Effector CD8-positive, alpha-beta T cell (primary cell): ENCODE measurements at regions not wholly inside any gene's neighbourhood (a gene's known extent, or its start where the extent isn't known, plus 50 kb on each side); places are given as distances from the start of the nearest gene placed in this dataset.
"Not testable (repeated sequence)": the region's sequence is repeated elsewhere in the genome, so short reads cannot be mapped to it uniquely, and the experiment has no call there.

Experiments used
- DNase-seq: peaks from one replicate; lab custom pipeline; 2025; lab: John Stamatoyannopoulos, UW

- no peak for DNase-seq
These were observed 252.6 kb upstream of the ANKRD30A start for GRCh38 chr10:36872702-36873393.

- DNase-seq, result no peak
These were observed 284.6 kb upstream of the ANKRD30A start for GRCh38 chr10:36840788-36841187.

GRCh38 chr10:36837416-36837815 lies 288.0 kb upstream of the ANKRD30A start:
- no peak for DNase-seq

DNA sequence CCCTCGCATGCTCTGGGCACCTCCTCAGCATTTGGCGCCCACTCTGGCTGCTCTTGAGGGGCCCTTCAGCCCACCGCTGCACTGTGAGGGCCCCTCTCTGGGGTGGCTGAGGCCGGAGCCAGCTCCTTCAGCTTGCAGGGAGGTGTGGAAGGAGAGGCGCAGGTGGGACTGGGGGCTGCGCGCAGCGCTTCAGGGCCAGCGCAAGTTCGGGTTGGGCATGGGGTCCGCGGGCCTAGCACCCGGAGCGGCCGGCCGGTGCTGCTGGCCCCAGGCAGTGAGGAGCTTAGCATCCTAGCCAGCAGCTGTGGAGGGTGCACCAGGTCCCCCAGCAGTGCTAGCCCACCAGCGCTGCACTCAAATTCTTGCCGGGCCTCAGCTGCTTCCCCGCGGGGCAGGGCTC lies 305.6 kb upstream of the ANKRD30A start:
- DNase-seq, result no peak

DNA sequence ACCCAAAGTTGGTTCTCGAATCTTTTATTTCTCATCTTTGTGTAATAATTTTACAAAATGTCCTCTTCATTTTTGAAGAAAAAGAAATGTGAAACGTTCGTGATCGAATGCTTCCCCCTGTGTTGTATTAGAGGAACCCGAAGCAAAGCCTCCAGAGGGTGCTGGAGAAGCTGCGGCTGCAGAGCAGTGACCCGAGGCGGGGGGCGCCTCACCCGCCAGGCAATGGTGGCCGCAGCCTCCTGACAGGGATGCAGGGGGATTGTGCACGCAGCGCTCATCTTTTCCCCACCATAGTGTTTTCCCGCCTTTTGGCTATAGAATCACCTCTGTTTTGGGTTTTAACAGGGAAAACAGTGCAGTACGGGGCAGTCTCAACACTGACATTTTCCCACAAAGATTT lies 307.5 kb upstream of the ANKRD30A start:
- no peak for DNase-seq

DNA sequence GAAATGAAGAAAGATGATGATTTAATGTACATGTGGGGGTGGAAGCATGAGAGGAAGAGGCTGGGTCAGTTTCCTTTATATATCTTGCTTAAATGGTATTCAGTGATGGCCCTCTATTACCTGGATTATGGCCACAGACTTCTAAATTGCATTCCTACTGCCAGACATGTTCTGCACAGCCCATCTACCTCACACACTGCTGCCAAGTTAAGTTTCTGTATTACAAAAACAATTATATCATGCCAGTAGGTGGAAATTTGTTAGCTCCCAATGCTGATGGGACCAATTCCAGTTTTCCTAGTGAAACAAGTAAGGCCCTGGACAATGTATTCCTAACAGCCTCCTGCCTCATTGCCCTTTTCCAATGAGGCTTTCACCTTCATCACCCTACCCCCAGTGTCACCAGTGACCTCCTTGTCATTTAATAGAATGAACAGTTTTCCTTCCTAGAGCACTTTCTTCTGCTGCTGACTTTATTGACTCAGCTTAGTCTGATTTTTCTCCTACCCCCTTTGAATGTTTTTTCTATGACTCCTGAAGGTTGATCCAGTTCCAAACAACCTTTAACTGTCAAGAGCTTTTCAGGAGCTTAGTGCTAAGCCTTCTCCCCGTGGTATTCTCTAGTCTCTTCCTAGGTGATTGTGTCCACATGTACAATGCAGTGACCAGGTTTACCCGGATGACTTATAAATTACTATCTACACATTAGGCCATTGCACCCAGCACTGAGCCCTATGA lies 316.6 kb upstream of the ANKRD30A start:
- no peak for DNase-seq

DNA sequence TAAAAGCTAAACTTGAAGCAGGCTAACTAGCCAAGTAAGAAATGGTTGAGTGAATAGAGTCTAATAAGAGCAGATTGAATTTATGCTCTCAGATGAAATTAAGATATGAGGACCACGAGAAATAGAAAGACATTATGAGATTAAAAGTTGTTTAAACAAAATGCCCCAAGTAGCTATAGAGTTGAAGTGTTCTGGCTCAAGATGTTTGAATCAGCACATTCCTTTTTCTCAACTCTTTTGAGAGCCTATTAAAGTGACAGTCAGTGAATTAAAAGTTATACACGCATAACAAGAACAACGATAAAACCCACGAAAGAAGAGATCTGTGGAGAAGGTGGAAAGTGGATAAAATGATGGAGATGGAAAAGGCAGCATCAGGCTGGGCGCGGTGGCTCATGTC lies 322.2 kb upstream of the ANKRD30A start:
- DNase-seq, result no peak

GRCh38 chr10:36802490-36803153 lies 322.8 kb upstream of the ANKRD30A start:
- no peak for DNase-seq

DNA sequence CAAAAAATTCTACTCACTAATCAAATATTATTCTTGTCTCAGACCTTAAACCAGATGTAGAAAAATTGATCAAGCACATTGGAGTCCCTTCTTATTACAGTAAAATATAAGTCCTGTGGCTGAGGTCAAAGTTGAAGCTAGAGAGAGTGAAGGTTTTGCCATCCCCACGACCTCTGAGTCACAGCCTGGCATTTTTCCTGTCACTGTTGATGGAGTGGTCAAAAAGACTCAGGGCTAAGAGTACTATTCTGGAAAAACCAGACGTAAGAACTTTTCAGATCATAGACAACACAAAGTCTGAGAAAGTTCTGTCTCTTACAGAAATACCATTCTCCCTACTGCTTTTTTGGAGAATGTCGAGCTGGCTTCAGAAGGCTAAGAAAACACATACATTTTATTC lies 323.7 kb upstream of the ANKRD30A start:
- DNase-seq, result no peak

GRCh38 chr10:36794981-36795380 lies 330.4 kb upstream of the ANKRD30A start:
- no peak for DNase-seq

GRCh38 chr10:36789974-36790373 lies 335.4 kb upstream of the ANKRD30A start:
- DNase-seq, result no peak

GRCh38 chr10:36788152-36788551 lies 337.2 kb upstream of the ANKRD30A start:
- no peak for DNase-seq

DNA sequence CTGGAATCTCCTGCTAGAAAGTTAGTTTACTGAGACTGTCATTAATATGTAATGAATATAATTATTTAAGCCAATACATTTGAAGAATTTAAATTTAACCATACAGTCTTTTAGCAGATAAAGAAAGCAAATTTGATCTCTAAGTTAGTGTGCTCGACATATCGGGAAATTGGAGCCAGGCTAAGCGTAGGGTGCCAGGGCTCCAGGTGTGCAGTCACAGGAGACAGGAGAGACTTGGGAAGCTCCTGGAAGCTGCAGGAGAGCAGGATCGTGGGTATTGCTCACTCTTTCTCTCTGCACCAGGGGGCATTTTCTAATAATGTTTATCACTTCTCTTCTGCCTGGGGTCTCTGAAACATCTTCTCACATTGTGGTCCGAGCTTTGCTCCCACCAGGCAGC lies 342.0 kb upstream of the ANKRD30A start:
- DNase-seq, result no peak

- DNase-seq, result no peak
These were observed 343.8 kb upstream of the ANKRD30A start for GRCh38 chr10:36781570-36781969.

- no peak for DNase-seq
These were observed 345.2 kb upstream of the ANKRD30A start for GRCh38 chr10:36780158-36780557.

DNA sequence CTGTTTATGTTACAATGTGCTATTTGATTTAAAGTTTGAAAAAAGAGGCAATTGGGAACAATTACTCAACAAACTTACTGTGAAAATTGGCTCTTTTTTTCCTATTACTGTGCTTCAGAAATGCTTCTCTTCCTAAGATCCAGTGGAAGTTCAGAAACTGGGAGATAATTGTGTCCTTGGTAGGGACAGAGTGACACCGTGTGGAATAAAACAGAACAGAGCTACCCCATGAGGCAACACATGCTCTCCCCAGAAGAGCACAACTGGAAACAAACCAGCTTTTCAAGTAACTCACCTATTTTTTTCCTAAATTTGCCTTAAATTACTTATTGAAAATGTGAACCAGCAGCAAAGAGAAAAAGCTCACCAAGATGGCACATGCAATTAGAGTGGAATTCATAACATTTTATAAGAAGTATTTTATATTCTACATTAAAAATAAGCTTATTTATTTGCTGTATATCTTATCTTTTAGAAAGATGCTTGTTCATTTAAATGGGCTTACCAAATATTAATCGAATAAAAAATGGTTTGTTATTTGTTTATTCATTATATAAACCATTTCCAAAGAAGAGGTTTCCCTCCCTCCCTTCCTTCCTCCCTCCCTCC lies 346.1 kb upstream of the ANKRD30A start:
- DNase-seq, result no peak

GRCh38 chr10:36778651-36779050 lies 346.7 kb upstream of the ANKRD30A start:
- no peak for DNase-seq

DNA sequence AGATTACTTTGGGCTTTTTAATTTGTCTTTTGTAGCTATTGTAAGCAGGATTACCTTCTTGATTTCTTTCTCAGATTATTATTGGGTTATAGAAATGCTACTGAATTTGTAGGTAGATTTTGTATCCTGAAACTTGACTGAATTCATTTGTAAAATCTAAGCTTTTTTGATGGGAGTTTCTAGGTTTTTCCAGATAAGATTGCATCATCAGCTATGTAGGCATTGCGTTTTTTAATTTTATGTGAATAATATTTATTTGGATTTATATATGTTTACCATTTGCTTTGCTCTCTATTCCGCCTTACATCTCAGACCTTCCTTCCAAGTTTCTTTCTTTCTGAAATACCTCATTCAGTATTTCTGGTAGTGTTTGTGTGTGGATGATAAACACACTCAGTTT lies 351.7 kb upstream of the ANKRD30A start:
- no peak for DNase-seq

- no peak for DNase-seq
These were observed 353.7 kb upstream of the ANKRD30A start for GRCh38 chr10:36771725-36772124.

DNA sequence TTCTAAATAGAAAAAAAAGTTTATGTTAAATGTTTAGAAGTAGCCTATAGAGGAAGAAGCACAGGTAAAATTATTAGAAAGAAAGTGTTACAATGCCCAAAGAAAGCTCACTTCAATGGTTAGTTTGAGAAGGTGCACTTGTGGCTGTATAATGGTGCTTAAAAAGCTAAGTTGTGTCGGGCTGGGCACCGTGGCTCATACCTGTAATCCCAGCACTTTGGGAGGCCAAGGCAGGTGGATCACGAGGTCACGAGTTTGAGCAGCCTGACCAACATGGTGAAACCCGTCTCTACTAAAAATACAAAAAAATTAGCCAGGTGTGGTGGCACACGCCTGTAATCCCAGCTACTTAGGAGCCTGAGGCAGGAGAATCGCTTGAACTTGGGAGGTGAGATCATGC lies 355.7 kb upstream of the ANKRD30A start:
- not testable (repeated sequence) for DNase-seq

DNA sequence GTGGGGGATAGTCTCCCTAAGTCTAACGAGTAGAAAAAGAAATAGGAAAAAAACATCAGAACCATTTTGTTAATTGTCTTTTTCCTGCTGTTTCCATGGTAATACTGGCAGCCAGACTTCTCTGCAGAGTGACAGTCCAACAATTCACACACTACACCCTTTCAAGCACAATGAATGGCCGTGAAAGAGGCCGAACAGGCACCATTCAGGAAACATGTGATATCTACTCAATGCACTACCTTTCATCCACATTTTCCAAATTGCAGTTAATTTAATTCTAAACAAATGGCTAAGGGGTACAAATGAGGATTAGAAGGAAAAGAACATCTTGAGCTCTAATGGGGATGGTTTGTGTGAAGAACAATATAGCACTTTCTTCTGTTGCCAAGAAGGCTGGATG lies 358.5 kb upstream of the ANKRD30A start:
- DNase-seq, result no peak

DNA sequence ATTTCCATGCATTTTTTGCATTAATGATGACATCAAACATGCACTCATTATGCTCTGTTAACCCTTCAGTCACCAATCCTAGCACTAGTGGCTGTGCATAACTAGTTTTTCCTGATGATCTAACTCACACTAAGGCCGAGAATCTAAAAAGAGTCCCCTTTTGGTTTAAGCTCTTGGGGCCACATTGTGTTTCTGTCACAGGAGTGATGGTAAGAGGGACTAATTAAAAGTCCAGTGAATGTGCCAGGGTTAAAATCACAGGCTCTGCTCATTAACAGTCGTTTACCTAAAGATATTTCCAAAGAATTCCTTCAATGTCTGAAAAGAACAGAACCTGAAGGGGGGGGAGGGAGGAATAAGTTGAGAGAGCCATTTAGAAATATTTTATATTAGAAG lies 359.0 kb upstream of the ANKRD30A start:
- DNase-seq, result no peak
